Activated naive CD8-positive, alpha-beta T cell treated with anti-CD3 and anti-CD28 coated beads, Interleukin-2, amount 50 U/mL, for 24 hours (primary cell): ENCODE measurements at regions not wholly inside any gene's neighbourhood (a gene's known extent, or its start where the extent isn't known, plus 50 kb on each side); places are given as distances from the start of the nearest gene placed in this dataset.

Source experiments
- ATAC-seq: fragments of 150-1000 bp; cut with Tn5 transposase; one replicate; pipeline ENCODE4 v1.10.0; 2021
- DNase-seq: peaks from one replicate; pipeline ENCODE4 v3.0.0; 2021
- H3K27ac Mint-ChIP-seq: one replicate; pipeline ENCODE4 v1.8.0; 2021; ENCODE audit warnings: mild to moderate bottlenecking, mixed read lengths
- H3K27me3 Mint-ChIP-seq: one replicate; pipeline ENCODE4 v1.8.0; 2021; ENCODE audit warnings: mixed read lengths
- H3K36me3 Mint-ChIP-seq: one replicate; pipeline ENCODE4 v1.8.0; 2021; ENCODE audit warnings: low read depth, mixed read lengths
- H3K4me1 Mint-ChIP-seq: one replicate; pipeline ENCODE4 v1.8.0; 2021; ENCODE audit warnings: mixed read lengths
- H3K4me3 Mint-ChIP-seq: one replicate; pipeline ENCODE4 v1.8.0; 2021; ENCODE audit warnings: mild to moderate bottlenecking, moderate library complexity, mixed read lengths
- H3K9me3 Mint-ChIP-seq: one replicate; pipeline ENCODE4 v1.8.0; 2021; ENCODE audit warnings: mixed read lengths

GRCh38 chr5:57690724-57691123, 208.1 kb upstream of the ACTBL2 start:
- DNase-seq, result no peak
- Mint-ChIP-seq H3K27ac (no peak overlapping the region), H3K36me3 (no peaks in the 10 kb centered on the region), H3K4me3 (no peak overlapping the region), H3K4me1 (no peaks in the 10 kb centered on the region), H3K9me3 (no peaks in the 10 kb centered on the region), H3K27me3 (peaks cover 2% of the 10 kb centered on the region)
- no peak for ATAC-seq

DNA sequence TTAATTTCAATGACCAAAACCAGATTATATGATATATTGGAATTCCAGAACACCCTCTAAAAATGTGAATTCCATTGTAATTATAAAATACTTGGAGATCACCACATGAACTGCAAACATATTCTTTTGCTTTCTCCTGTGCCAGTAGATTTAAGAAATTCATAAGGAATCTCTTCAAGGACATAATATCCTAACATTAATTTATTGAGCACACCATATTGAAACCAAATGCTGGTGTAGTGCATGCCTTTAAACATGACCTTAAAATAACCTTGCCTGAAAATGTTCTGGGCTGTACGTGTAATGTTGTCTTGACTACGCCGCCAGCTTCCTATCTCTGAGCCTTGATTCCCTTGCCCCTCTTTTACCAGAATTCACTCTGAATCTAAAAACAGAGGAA, 205.0 kb upstream of the ACTBL2 start:
- H3K9me3 Mint-ChIP-seq, result no peaks in the 10 kb centered on the region
- no peak for DNase-seq
- no peaks in the 10 kb centered on the region for H3K27me3 Mint-ChIP-seq
- H3K27ac Mint-ChIP-seq, result no peak overlapping the region
- no peaks in the 10 kb centered on the region for H3K36me3 Mint-ChIP-seq
- no peak for ATAC-seq
- H3K4me3 Mint-ChIP-seq, result no peak overlapping the region
- no peaks in the 10 kb centered on the region for H3K4me1 Mint-ChIP-seq

DNA sequence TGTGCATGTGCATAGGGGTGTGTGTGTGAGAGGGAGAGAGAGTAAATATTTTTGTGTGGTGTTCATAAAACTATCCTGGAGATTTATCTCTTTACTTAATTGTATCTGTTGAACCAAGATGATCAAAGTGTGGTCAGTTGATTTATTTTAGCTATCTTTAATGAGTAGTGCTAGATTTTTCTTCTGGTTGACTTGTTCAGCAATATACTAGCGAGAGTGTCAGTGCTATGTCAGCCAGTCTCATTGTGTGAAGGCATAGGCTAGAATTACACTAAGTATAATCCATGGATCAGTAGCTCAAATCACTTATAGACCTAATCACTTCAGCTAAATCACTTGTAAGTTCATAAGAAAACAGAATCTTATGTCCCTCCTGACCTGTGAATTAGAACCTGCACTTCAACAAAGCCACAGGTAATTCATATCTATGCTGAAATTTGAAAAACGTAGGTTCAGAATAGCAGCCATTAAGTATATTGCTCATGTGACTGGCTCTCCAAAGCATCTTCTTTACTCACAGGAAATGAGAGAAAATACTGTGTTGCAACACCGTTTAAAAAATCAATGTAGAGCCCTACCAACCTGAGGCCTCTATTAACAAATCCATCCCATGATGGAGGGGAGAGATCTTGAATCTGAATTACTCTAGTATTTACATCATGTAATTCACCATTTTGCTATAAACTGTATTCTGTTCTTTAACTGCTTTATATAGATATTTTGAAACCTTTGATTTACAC, 203.1 kb upstream of the ACTBL2 start:
- no peaks in the 10 kb centered on the region for H3K27me3 Mint-ChIP-seq
- H3K9me3 Mint-ChIP-seq, result no peaks in the 10 kb centered on the region
- ATAC-seq (no peak), DNase-seq (no peak)
- no peaks in the 10 kb centered on the region for H3K4me1 Mint-ChIP-seq
- no peak overlapping the region for H3K4me3 Mint-ChIP-seq
- H3K27ac Mint-ChIP-seq, result no peak overlapping the region
- H3K36me3 Mint-ChIP-seq, result no peaks in the 10 kb centered on the region

DNA sequence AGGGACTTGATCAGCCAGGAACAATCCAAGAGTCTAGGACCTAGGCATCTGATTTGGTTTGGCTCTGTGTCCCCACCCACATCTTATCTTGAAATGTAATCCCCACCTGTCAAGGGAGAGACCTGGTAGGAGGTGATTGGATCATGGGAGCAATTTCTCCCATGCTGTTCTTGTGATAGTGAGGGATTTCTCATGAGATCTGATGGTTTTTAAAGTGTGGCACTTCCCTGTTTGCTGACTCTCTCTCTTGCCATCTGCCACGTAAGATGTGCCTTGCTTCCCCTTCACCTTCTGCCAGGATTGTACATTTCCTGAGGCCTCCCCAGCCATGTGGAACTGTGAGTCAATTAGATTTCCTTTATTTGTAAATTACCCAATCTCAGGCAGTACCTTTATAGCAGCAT, 201.7 kb upstream of the ACTBL2 start:
- Mint-ChIP-seq H3K36me3 (no peaks in the 10 kb centered on the region), H3K27ac (no peak overlapping the region), H3K4me3 (no peak overlapping the region), H3K4me1 (no peaks in the 10 kb centered on the region), H3K9me3 (no peaks in the 10 kb centered on the region), H3K27me3 (no peaks in the 10 kb centered on the region)
- DNase-seq (no peak), ATAC-seq (no peak)

DNA sequence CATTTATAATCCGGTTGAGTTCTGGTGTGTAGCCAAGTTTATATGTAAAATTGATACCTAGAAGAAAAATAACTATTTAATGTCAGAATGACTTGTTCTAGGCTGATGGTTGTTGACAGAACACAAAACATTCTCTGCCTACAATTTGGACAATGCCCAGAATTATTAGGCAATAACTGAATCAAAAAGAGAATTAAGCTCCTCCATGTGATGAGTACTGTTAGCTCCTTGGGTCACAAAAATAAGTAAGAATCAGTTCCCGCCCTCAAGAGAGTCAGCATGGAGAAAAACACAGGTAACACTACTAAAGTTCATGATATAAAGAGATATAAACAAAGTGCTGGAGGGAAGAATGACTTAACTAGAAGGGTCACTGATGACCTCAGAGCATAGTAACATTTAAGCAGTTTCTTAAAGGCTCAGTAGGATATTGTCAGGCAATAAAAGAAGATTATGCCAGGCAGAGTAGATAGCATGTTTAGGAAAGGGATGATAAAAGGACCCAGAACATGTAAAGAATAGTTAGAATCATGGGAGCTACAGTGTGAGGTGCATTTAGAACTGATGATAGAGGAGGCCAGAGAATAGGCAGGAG, 200.5 kb upstream of the ACTBL2 start:
- H3K9me3 Mint-ChIP-seq, result no peaks in the 10 kb centered on the region
- H3K4me1 Mint-ChIP-seq, result no peaks in the 10 kb centered on the region
- H3K27ac Mint-ChIP-seq, result no peak overlapping the region
- no peaks in the 10 kb centered on the region for H3K36me3 Mint-ChIP-seq
- ATAC-seq (no peak), DNase-seq (no peak)
- no peak overlapping the region for H3K4me3 Mint-ChIP-seq
- no peaks in the 10 kb centered on the region for H3K27me3 Mint-ChIP-seq

DNA sequence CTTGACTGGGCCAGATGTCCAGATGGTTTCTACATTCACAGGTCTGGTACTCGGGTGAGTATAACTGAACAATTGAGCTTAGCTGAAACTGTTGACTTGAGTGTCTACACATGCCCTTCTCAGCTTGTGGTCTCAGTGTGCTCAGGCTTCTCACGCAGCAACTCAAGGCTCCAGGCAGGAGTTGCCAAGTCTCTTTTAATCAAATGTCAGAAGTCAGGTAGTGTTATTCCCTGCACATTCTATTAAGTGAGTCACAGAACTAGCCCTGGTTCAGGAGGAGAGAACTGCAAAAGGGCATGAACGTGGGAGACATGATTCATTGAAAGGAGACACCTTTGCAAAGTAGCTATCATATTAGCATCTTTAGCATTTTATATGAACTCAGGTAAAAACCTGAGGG, 199.3 kb upstream of the ACTBL2 start:
- Mint-ChIP-seq H3K9me3 (no peaks in the 10 kb centered on the region), H3K27ac (no peak overlapping the region), H3K27me3 (no peaks in the 10 kb centered on the region), H3K4me3 (no peak overlapping the region), H3K4me1 (no peaks in the 10 kb centered on the region), H3K36me3 (no peaks in the 10 kb centered on the region)
- DNase-seq, result no peak
- ATAC-seq, result no peak

GRCh38 chr5:57680686-57681085, 198.1 kb upstream of the ACTBL2 start:
- ATAC-seq, result no peak

GRCh38 chr5:57677235-57677634, 194.6 kb upstream of the ACTBL2 start:
- no peak overlapping the region for H3K4me3 Mint-ChIP-seq
- no peaks in the 10 kb centered on the region for H3K4me1 Mint-ChIP-seq
- no peaks in the 10 kb centered on the region for H3K9me3 Mint-ChIP-seq
- peaks cover 2% of the 10 kb centered on the region for H3K27me3 Mint-ChIP-seq
- DNase-seq (no peak), ATAC-seq (no peak)
- H3K36me3 Mint-ChIP-seq, result no peaks in the 10 kb centered on the region
- H3K27ac Mint-ChIP-seq, result no peak overlapping the region

More at GRCh38 chr5:57680686-57681085, 198.1 kb upstream of the ACTBL2 start:
- Mint-ChIP-seq H3K4me1 (no peaks in the 10 kb centered on the region), H3K27ac (no peak overlapping the region), H3K4me3 (no peak overlapping the region), H3K36me3 (no peaks in the 10 kb centered on the region), H3K9me3 (no peaks in the 10 kb centered on the region), H3K27me3 (no peaks in the 10 kb centered on the region)
- no peak for DNase-seq

DNA sequence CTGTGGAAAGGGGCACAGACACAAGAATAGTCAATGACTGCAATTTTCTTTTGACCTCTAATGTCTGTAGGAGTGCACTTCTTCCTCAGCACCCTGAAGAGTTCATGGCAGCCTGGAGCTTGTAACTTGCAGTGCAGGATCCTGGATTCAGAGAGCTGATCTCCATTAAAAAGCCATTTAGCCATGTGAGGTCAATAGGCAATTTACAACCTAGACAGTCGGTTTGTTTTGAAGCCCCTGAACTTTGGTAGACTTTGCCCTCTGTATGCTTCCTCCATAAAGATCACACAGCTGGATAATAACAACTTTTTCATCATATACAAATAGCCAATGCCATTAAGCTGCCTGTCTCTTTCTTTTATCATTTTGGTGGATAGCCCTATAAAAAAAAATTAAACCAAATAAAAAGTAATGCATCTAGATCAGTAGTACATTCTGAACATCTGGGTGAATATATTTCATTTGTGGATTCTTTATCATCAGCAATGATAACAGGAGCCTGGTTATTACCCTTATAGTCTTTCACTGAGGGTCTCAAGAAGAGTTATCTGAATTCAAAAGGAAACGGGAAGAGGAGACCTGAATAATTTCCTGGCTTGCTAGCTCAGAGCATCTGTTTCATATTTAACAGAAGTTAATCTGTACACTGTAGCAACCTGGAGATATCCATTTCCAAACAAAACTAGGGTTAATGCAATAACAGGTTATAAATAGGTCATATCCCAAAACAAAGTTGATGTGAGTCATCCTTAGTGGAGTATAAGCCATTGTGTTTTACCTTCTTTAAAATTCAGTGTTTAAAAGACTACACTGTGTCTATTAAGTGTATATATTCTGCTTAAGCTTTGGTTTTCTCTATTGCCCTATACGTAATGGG, 193.8 kb upstream of the ACTBL2 start:
- no peak overlapping the region for H3K4me3 Mint-ChIP-seq
- DNase-seq, result no peak

GRCh38 chr5:57675236-57675635, 192.6 kb upstream of the ACTBL2 start:
- DNase-seq, result no peak
- Mint-ChIP-seq H3K4me3 (no peak overlapping the region), H3K27me3 (peaks cover 2% of the 10 kb centered on the region)

More for the DNA sequence above, 193.8 kb upstream of the ACTBL2 start:
- Mint-ChIP-seq H3K36me3 (no peaks in the 10 kb centered on the region), H3K27ac (no peak overlapping the region), H3K9me3 (no peaks in the 10 kb centered on the region), H3K4me1 (no peaks in the 10 kb centered on the region), H3K27me3 (peaks cover 2% of the 10 kb centered on the region)
- no peak for ATAC-seq

DNA sequence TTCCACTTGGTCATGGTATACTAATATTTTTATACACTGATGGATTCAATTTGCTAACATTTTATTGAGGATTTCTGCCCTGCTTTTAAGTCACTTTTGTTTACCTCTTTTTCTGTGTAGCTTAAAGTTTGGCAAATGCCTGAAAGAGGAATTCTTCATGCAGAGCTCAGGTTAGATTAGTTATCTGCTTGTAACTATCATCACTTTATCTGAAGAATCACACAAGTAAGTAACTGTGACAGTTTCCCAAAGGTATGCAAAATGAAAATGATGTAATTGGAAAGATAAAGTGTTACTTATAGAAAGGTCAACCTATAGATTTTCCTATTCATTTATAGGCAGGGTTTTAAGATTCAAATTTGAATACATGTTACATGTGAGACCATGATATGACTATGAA, 188.8 kb upstream of the ACTBL2 start:
- H3K36me3 Mint-ChIP-seq, result no peaks in the 10 kb centered on the region
- H3K27me3 Mint-ChIP-seq, result peaks cover 8% of the 10 kb centered on the region
- no peaks in the 10 kb centered on the region for H3K4me1 Mint-ChIP-seq
- H3K27ac Mint-ChIP-seq, result no peak overlapping the region
- ATAC-seq (no peak), DNase-seq (no peak)
- no peak overlapping the region for H3K4me3 Mint-ChIP-seq
- no peaks in the 10 kb centered on the region for H3K9me3 Mint-ChIP-seq

More at GRCh38 chr5:57675236-57675635, 192.6 kb upstream of the ACTBL2 start:
- H3K36me3 Mint-ChIP-seq, result no peaks in the 10 kb centered on the region
- no peaks in the 10 kb centered on the region for H3K9me3 Mint-ChIP-seq
- ATAC-seq, result no peak
- H3K4me1 Mint-ChIP-seq, result no peaks in the 10 kb centered on the region
- no peak overlapping the region for H3K27ac Mint-ChIP-seq

DNA sequence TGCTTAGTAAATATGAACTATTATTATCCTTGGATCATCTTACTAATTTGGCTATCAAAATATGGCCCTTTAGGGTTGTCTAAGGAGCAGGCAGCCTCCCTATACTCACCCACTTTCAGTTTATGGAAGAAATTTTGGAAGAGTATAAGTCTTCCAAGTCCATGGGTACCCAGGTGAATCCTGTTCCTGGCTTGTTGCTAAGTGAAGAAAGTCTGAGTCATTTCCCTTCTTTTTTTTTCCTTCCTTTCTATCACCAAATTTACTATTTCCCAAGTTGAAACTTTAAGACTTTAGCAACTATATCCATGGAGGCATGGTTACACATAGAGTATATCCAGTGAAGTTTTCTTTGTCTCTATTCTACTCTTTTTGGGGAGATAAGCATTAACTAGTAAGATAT, 184.0 kb upstream of the ACTBL2 start:
- DNase-seq (no peak), ATAC-seq (no peak)
- no peaks in the 10 kb centered on the region for H3K4me1 Mint-ChIP-seq

GRCh38 chr5:57665146-57665936, 182.7 kb upstream of the ACTBL2 start:
- no peaks in the 10 kb centered on the region for H3K4me1 Mint-ChIP-seq
- H3K27me3 Mint-ChIP-seq, result peaks cover 9% of the 10 kb centered on the region
- ATAC-seq, result no peak
- H3K36me3 Mint-ChIP-seq, result no peaks in the 10 kb centered on the region
- DNase-seq, result no peak
- H3K27ac Mint-ChIP-seq, result no peak overlapping the region
- H3K4me3 Mint-ChIP-seq, result no peak overlapping the region
- no peaks in the 10 kb centered on the region for H3K9me3 Mint-ChIP-seq

More for the DNA sequence above, 184.0 kb upstream of the ACTBL2 start:
- Mint-ChIP-seq H3K27ac (no peak overlapping the region), H3K27me3 (peaks cover 9% of the 10 kb centered on the region), H3K4me3 (no peak overlapping the region), H3K9me3 (no peaks in the 10 kb centered on the region), H3K36me3 (no peaks in the 10 kb centered on the region)

DNA sequence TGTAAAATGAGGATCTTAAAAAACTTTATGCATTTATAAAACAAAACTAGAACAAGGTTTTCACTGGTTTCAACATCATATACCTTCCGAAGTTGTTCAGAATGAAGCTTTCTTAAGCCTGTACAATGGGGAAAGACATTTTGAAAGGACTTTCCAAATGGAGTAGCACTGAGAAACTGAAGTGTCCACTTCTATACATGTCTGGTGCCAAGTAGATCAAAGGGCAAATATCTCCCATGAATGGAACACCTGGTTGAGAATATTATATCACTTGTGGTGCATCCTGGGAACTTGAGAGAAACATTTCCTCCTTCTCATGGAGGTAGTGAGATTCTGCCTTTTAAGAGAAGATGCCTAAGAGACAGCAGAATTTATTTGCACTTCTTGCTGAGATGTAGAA, 182.1 kb upstream of the ACTBL2 start:
- H3K4me1 Mint-ChIP-seq, result no peaks in the 10 kb centered on the region
- no peaks in the 10 kb centered on the region for H3K36me3 Mint-ChIP-seq
- H3K27ac Mint-ChIP-seq, result no peak overlapping the region
- no peak for DNase-seq
- no peak overlapping the region for H3K4me3 Mint-ChIP-seq
- H3K27me3 Mint-ChIP-seq, result peaks cover 9% of the 10 kb centered on the region
- ATAC-seq, result no peak
- no peaks in the 10 kb centered on the region for H3K9me3 Mint-ChIP-seq
